HG03354 (cell line): ENCODE measurements at regions not wholly inside any gene's neighbourhood (a gene's known extent, or its start where the extent isn't known, plus 50 kb on each side); places are given as distances from the start of the nearest gene placed in this dataset.

ENCODE experiments used
- ATAC-seq: cut with Tn5 transposase; IDR thresholded peaks from one replicate; pipeline ENCODE4 v1.9.1; 2021; ENCODE audit warnings: mild to moderate bottlenecking; ENCODE audit not compliant: unreplicated experiment, poor library complexity, severe bottlenecking

- no peak for ATAC-seq
Measured at GRCh38 chr9:89756891-89757537, 152.2 kb downstream of the GADD45G start.

- ATAC-seq = no peak
Measured at GRCh38 chr9:89757776-89758528, 153.1 kb downstream of the GADD45G start.

GRCh38 chr9:89759572-89759971, 154.8 kb downstream of the GADD45G start:
- ATAC-seq = no peak

- no peak for ATAC-seq
Measured at GRCh38 chr9:89760123-89760522, 155.3 kb downstream of the GADD45G start.

GRCh38 chr9:89764217-89764616, 159.4 kb downstream of the GADD45G start:
- no peak for ATAC-seq

DNA sequence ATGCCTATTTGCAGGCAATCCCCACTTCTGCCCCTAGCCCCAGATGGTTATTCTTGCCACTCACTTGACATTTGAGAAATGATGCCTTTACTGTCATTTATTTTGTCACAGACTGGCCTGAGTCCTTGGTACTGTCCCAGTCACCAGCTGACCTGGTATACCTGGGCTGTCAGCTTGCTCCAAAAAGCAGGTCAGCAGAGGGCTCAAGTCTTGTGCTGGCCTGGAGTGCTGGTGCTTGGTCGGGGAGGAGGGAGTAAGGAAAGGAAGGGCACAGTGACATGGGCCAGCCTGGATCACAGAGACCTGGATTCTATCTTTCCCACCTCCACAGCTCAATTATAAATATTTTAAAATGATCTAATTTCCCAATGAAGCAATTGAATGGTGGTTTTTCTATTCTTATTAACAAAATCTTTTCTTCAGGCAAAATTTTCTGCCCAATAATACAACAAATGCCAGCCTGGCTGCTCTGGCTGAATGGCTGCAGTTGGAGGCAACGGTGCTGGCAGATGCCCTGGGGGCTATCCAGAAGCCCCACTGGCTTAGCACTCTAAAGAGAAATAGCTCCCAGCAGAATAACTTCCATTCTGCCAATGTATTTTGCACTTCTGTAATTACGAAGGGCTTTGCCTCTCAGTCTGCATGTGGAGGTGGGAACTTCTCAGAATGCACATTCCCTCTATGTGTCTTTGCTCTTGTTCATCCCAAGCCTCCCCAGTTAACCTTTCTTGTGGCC, 160.6 kb downstream of the GADD45G start:
- no peak for ATAC-seq

- ATAC-seq = no peak
Measured at GRCh38 chr9:89766991-89767390, 162.2 kb downstream of the GADD45G start.

DNA sequence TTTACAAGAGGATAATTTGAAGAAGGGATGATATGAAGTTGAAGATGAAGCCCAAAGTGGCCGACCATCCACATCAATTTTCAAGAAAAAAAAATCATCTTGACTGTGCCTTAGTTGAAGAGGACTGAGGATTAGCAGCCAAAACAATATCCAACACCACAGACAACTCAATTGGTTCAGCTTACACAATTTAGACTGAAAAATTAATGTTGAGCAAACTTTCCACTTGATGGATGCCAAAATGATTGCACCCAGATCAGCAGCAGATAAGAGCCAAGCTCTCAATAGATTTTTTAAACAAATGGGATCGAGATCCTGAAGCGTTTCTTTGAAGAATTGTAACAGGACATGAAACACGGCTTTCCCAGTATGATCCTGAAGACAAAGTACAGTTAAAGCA, 163.2 kb downstream of the GADD45G start:
- no peak for ATAC-seq

GRCh38 chr9:89768650-89769071, 163.8 kb downstream of the GADD45G start:
- no peak for ATAC-seq

- no peak for ATAC-seq
Measured at GRCh38 chr9:89770531-89771174, 165.8 kb downstream of the GADD45G start.

DNA sequence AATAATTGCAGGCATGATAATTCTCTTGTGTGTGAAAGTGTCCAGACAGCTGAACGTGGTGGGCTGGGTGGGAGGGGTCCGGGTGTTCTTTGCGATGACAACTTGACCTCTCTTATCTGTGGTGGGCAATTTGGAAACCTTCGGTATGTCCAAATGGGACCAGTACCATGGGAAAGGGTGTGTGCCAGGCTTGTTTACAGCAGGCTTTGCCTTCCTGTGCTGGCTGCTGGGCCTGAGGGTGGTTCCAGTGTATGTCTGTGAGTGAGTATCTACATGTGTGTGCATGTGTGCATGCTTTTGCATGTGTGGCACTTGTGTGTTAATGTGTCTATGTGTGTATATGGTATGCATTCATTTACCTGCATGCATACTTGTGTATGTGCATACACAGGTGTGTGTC, 166.4 kb downstream of the GADD45G start:
- no peak for ATAC-seq

DNA sequence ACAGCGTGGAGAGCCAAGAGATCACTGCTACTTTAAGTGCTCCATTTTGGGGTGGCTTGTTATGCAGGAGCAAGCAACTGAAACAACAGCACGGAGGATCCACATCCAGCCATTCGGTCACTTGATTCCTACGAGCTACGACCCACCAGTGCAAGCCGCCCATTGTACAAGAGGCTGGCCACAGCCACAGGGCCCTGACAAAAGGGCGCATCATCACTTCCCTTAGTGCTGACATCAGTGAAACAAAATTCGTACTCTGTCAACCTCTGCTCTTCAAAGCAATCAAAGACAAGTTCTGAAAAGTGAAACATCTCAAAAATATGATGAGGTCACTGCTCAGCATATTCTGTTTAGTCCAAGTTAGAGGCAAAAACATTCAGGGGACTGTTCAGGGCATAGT, 168.4 kb downstream of the GADD45G start:
- no peak for ATAC-seq

- no peak for ATAC-seq
Measured at GRCh38 chr9:89774858-89775370, 170.1 kb downstream of the GADD45G start.

GRCh38 chr9:89775641-89776040, 170.8 kb downstream of the GADD45G start:
- ATAC-seq = no peak

DNA sequence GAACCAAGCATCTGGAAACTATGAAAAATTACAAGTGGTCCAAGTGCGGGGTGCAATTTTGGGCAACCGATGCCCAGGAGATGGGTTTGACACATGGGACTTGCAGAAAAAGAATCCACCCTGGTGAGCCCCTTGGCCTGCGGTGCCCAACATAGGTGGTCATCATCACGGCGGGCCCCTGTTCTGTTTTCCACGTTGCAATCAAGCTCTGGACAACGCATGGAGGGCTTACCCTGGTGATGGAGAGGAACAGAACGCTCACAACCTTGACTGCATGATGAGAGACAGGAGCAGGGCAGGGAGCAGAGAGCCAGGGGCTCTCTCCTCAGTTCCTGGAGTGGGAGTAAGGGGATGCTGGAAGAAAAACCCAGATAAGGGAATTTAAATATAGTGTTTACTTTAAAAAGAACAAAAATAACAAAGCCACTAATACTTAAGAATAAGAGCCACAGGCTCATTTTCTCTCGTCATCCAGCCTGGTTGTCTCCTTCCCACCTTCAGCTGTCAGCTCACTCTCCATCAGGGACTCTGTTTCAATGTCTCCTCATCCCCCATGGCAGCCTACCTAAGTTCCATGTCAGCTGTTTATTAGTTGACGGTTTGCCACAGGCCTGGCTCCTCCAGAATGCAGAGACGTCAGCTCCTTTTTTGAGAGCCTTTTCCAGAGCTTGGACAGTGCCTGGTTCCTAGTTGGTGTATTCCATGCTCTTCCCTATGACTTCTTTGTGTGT, 172.1 kb downstream of the GADD45G start:
- no peak for ATAC-seq

DNA sequence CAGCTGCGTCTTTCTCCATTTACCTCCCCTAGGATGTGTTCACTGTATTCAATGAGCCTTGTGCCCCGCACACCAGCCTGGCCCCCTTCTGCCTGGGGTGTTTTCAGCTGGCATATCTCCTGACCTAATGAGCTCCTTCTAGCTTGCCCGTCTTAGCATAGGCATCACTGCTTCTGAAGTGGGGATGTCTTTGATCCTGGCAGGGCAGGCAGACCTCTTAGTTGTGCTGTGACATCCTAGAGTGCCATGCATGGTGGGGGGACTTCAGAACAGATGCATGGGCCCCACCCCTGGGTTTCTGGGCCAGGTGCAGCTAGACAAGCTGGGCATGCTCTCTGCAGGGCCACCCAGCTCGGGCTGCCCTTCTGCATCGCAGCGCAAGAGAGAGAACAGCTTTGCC, 172.7 kb downstream of the GADD45G start:
- no peak for ATAC-seq

GRCh38 chr9:89778100-89779090, 173.6 kb downstream of the GADD45G start:
- no peak for ATAC-seq

DNA sequence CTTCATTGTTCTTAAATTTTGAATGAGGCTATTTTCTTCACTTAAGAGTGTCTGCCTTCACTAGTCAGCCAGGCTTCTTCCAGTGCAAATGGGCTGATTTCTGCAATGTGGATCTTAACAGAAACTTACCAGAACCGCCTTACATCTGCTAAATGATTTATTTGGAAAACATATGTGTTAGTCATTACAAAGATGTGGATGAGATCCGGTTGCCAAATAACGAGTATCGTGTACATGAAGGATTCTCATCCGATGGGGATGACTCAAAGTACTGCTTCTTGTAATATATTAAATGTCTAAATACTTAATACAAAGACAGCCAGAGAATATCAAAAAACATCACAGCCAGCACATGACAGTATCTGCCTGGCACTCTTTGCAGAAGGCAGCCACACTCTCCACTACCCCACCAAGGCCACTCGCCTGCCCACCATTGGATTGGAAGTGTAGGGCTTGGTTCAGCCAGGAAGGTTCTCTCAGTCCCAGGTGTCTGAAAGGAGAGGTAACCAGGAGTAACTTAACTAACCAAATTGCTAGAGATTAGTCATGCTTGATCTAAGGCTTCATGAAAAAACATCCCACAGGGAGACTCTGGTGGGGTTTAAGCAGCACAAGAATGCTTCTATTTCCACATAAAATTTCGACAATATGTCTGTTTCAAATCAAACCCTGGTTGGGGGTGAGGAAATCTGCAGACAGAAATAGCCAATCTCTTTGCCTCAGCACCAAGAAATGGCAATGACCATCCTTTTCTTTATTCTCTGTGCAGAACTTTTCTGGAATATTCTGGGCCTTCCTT, 174.8 kb downstream of the GADD45G start:
- no peak for ATAC-seq
